ENCODE measurements at regions not wholly inside any gene's neighbourhood (a gene's known extent, or its start where the extent isn't known, plus 50 kb on each side); places are given as distances from the start of the nearest gene placed in this dataset.
"Not testable (repeated sequence)": the region's sequence is repeated elsewhere in the genome, so short reads cannot be mapped to it uniquely, and the experiment has no call there.

DNA sequence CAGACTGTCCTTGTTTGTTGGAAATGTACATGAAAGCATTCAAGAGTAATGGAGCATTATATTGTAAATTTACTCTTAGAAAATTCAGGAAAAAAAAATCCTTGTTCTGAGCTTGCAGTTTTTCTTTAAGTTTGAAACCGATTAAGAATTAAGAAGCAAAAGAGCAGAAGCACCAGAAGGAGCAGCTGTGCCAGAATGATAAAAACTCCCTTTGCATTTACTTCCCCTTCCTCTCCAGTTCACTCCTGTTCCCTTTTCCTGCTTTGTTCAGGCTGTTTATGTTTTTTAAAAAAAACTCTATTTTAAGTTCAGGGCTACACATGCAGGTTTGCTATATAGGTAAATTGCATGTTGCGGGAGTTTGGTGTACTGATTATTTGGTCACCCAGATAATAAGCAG is 90.3 kb downstream of the ATOH1 start:
- no peak overlapping the region for H3K4me3 Mint-ChIP-seq
- H3K27ac Mint-ChIP-seq: no peak overlapping the region
- H3K9me3 Mint-ChIP-seq: peaks cover 6% of the 10 kb centered on the region
- H3K36me3 Mint-ChIP-seq (ENCODE audit: low read depth): no peaks in the 10 kb centered on the region
- no peaks in the 10 kb centered on the region for H3K4me1 Mint-ChIP-seq
- Histone ChIP-seq H3K4me1 (ENCODE audit: control insufficient read depth, insufficient read depth, low read length) (no peaks in the 10 kb centered on the region), H3K9ac (ENCODE audit: extremely low read depth, low read length, poor library complexity, severe bottlenecking) (no peak overlapping the region), H3K27ac (ENCODE audit: low read depth, low read length) (no peak overlapping the region), H3K9me3 (ENCODE audit: control insufficient read depth, low read length) (no peaks in the 10 kb centered on the region), H3K36me3 (ENCODE audit: control insufficient read depth, insufficient read depth, low read length) (no peaks in the 10 kb centered on the region), H3K4me3 (ENCODE audit: low read length) (no peak overlapping the region), H3K27me3 (ENCODE audit: control insufficient read depth, insufficient read depth, low read length, poor library complexity, severe bottlenecking) (no peaks in the 10 kb centered on the region)
- 93 to 100% methylated on average over 1 to 2 of the region's 2 CpGs for WGBS, 2 experiments (ENCODE audit: insufficient coverage in 1 of 2, insufficient read length in 1 of 2)
- DNase-seq: no peak
- TF ChIP-seq, protein P1, sequence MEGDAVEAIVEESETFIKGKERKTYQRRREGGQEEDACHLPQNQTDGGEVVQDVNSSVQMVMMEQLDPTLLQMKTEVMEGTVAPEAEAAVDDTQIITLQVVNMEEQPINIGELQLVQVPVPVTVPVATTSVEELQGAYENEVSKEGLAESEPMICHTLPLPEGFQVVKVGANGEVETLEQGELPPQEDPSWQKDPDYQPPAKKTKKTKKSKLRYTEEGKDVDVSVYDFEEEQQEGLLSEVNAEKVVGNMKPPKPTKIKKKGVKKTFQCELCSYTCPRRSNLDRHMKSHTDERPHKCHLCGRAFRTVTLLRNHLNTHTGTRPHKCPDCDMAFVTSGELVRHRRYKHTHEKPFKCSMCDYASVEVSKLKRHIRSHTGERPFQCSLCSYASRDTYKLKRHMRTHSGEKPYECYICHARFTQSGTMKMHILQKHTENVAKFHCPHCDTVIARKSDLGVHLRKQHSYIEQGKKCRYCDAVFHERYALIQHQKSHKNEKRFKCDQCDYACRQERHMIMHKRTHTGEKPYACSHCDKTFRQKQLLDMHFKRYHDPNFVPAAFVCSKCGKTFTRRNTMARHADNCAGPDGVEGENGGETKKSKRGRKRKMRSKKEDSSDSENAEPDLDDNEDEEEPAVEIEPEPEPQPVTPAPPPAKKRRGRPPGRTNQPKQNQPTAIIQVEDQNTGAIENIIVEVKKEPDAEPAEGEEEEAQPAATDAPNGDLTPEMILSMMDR (conservative IDR thresholded peaks at IDR 0.05): no peak
- peaks cover 1% of the 10 kb centered on the region for H3K27me3 Mint-ChIP-seq (ENCODE audit: insufficient read depth)

DNA sequence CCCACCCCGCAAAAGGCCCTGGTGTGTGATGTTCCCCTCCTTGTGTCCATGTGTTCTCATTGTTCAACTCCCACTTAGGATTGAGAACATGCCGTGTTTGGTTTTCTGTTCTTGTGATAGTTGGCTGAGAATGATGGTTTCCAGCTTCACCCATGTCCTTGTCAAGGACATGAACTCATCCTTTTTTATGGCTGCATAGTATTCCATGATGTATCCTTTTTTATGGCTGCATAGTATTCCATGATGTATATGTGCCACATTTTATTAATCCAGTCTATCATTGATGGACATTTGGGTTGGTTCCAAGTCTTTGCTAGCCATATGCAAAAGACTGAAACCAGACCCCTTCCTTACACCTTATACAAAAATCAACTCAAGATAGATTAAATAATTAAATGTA is 95.0 kb downstream of the ATOH1 start:
- not testable (repeated sequence) for H3K27ac Mint-ChIP-seq; H3K4me3 ChIP-seq (ENCODE audit: low read length); H3K36me3 Mint-ChIP-seq (ENCODE audit: low read depth); H3K9ac ChIP-seq (ENCODE audit: extremely low read depth, low read length, poor library complexity, severe bottlenecking); H3K4me3 Mint-ChIP-seq; H3K9me3 ChIP-seq (ENCODE audit: control insufficient read depth, low read length); H3K4me1 ChIP-seq (ENCODE audit: control insufficient read depth, insufficient read depth, low read length); DNase-seq; H3K27me3 Mint-ChIP-seq (ENCODE audit: insufficient read depth); H3K4me1 Mint-ChIP-seq; H3K27ac ChIP-seq (ENCODE audit: low read depth, low read length); H3K36me3 ChIP-seq (ENCODE audit: control insufficient read depth, insufficient read depth, low read length); H3K27me3 ChIP-seq (ENCODE audit: control insufficient read depth, insufficient read depth, low read length, poor library complexity, severe bottlenecking)
- WGBS, 2 experiments (ENCODE audit: insufficient coverage in 1 of 2, insufficient read length in 1 of 2): 97 to 100% methylated on average over 1 to 2 of the region's 2 CpGs
- peaks cover 19% of the 10 kb centered on the region for H3K9me3 Mint-ChIP-seq

DNA sequence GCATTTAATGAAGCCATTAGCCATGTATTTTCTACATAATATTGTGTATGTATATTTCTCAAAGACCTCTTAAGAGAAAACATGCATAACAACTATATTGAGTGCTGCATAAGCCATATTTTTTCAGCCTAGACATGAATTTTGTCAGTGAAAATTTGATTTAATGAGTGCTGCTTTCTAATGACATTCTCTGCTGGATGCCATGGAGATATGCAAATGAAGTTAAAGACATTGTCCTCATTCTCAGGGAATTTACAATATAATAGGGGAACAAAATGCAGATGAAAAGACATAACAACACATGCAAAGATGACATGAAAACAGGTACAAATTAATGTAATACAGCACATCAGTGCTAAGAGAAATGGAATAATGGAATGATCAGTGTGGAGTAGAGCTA is 118.7 kb downstream of the ATOH1 start:
- Mint-ChIP-seq H3K9me3 (no peaks in the 10 kb centered on the region), H3K4me3 (no peak overlapping the region), H3K27ac (no peak overlapping the region), H3K27me3 (ENCODE audit: insufficient read depth) (no peaks in the 10 kb centered on the region), H3K4me1 (peaks cover 4% of the 10 kb centered on the region), H3K36me3 (ENCODE audit: low read depth) (no peaks in the 10 kb centered on the region)
- TF ChIP-seq, protein P1 (conservative IDR thresholded peaks at IDR 0.05): no peak
- Histone ChIP-seq H3K27ac (ENCODE audit: low read depth, low read length) (no peak overlapping the region), H3K4me1 (ENCODE audit: control insufficient read depth, insufficient read depth, low read length) (no peaks in the 10 kb centered on the region), H3K9ac (ENCODE audit: extremely low read depth, low read length, poor library complexity, severe bottlenecking) (no peak overlapping the region), H3K36me3 (ENCODE audit: control insufficient read depth, insufficient read depth, low read length) (no peaks in the 10 kb centered on the region), H3K27me3 (ENCODE audit: control insufficient read depth, insufficient read depth, low read length, poor library complexity, severe bottlenecking) (no peaks in the 10 kb centered on the region), H3K9me3 (ENCODE audit: control insufficient read depth, low read length) (no peaks in the 10 kb centered on the region), H3K4me3 (ENCODE audit: low read length) (no peak overlapping the region)
- DNase-seq: no peak

DNA sequence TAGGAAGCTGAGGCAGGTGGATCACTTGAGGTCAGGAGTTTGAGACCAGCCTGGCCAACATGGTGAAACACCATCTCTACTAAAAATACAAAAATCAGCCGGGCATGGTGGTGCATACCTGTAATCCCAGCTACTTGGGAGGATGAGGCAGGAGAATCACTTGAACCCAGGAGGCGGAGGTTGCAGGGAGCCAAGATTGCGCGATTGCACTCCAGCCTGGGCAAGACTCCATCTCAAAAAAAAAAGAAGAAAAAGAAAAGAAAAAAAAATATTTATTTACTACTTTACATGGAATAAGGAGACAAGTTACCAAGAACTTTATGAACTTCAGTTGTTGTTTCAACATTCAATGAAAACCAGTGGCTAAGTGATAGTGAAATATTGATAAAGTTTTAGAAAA is 121.7 kb downstream of the ATOH1 start:
- not testable (repeated sequence) for H3K4me3 Mint-ChIP-seq; H3K4me3 ChIP-seq (ENCODE audit: low read length); DNase-seq; H3K27ac ChIP-seq (ENCODE audit: low read depth, low read length); H3K36me3 ChIP-seq (ENCODE audit: control insufficient read depth, insufficient read depth, low read length); H3K27me3 ChIP-seq (ENCODE audit: control insufficient read depth, insufficient read depth, low read length, poor library complexity, severe bottlenecking); H3K9ac ChIP-seq (ENCODE audit: extremely low read depth, low read length, poor library complexity, severe bottlenecking); H3K36me3 Mint-ChIP-seq (ENCODE audit: low read depth); H3K4me1 ChIP-seq (ENCODE audit: control insufficient read depth, insufficient read depth, low read length); H3K9me3 ChIP-seq (ENCODE audit: control insufficient read depth, low read length); H3K4me1 Mint-ChIP-seq; H3K27me3 Mint-ChIP-seq (ENCODE audit: insufficient read depth); H3K27ac Mint-ChIP-seq
- 68% methylated on average over 4 of the region's 4 CpGs; no CpG with 5 or more reads in 1 of the 2 experiments for WGBS, 2 experiments (ENCODE audit: insufficient coverage in 1 of 2, insufficient read length in 1 of 2)
- peaks cover 11% of the 10 kb centered on the region for H3K9me3 Mint-ChIP-seq
